ENCODE measurements at regions not wholly inside any gene's neighbourhood (a gene's known extent, or its start where the extent isn't known, plus 50 kb on each side); places are given as distances from the start of the nearest gene placed in this dataset.

DNA sequence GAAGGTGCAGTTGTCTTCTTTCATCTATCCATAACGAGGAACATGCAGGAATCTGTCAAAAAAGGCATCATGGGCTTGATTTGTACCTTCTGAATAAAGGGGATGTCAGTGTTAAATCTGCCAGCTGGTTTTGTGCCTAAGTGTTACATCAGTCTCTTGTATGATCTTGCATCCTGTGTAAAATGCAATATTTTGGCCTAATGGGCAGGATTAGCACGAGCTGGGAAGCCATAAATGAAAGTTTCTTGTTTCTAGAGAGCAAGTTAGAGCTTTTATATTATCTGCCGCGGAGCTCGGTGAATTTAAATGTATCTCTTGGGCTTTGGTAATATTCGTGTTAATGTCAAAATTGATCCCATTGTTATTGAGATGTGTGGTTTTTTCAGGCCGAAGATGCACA is 526.1 kb upstream of the WWC1 start:
- TF ChIP-seq, protein P1, sequence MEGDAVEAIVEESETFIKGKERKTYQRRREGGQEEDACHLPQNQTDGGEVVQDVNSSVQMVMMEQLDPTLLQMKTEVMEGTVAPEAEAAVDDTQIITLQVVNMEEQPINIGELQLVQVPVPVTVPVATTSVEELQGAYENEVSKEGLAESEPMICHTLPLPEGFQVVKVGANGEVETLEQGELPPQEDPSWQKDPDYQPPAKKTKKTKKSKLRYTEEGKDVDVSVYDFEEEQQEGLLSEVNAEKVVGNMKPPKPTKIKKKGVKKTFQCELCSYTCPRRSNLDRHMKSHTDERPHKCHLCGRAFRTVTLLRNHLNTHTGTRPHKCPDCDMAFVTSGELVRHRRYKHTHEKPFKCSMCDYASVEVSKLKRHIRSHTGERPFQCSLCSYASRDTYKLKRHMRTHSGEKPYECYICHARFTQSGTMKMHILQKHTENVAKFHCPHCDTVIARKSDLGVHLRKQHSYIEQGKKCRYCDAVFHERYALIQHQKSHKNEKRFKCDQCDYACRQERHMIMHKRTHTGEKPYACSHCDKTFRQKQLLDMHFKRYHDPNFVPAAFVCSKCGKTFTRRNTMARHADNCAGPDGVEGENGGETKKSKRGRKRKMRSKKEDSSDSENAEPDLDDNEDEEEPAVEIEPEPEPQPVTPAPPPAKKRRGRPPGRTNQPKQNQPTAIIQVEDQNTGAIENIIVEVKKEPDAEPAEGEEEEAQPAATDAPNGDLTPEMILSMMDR (IDR thresholded peaks at IDR 0.05; ENCODE audit: extremely low read depth, low read depth, low read length), result no peak
- H3K79me2 ChIP-seq (ENCODE audit: insufficient read depth, low read length), result no peaks in the 10 kb centered on the region
- H3K4me1 ChIP-seq (ENCODE audit: insufficient read depth, low read length), result peaks cover 28% of the 10 kb centered on the region
- no peaks in the 10 kb centered on the region for H3K36me3 ChIP-seq (ENCODE audit: insufficient read depth, low read length)
- no peak overlapping the region for H3K4me3 ChIP-seq (ENCODE audit: insufficient read depth, low read length)
- no peaks in the 10 kb centered on the region for H4K20me1 ChIP-seq (ENCODE audit: insufficient read depth, low read length)
- H2AFZ ChIP-seq (ENCODE audit: low read length), result no peak overlapping the region
- H3K9me3 ChIP-seq (ENCODE audit: low read depth, low read length), result no peaks in the 10 kb centered on the region
- H3K27ac ChIP-seq (ENCODE audit: low read depth, low read length), result no peak overlapping the region
- no peak overlapping the region for H3K4me2 ChIP-seq (ENCODE audit: insufficient read depth, low read length)
- no peaks in the 10 kb centered on the region for H3K27me3 ChIP-seq (ENCODE audit: insufficient read depth, low read length)
- no peak for DNase-seq (ENCODE audit: insufficient read length, low spot score, missing footprints)

DNA sequence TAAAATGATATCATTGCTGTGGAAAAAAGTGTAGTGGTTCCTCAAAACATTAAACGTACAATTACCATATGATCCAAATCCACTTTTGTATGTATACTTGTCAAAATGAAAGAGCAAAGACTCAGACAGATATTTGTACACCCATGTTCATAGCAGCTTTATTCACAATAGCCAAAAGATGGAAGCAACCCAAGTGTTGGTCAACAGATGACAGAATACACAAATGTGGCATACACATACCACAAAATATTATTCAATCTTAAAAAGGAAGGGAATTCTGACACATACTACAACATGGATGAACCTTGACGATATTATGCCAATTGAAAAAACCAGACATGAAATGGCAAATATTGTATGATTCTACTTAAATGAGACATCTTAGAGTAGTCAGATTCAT is 524.5 kb upstream of the WWC1 start:
- Histone ChIP-seq H3K27ac (ENCODE audit: low read depth, low read length) (no peak overlapping the region), H3K4me1 (ENCODE audit: insufficient read depth, low read length) (peaks cover 41% of the 10 kb centered on the region), H3K27me3 (ENCODE audit: insufficient read depth, low read length) (no peaks in the 10 kb centered on the region), H4K20me1 (ENCODE audit: insufficient read depth, low read length) (no peaks in the 10 kb centered on the region), H3K36me3 (ENCODE audit: insufficient read depth, low read length) (no peaks in the 10 kb centered on the region), H3K79me2 (ENCODE audit: insufficient read depth, low read length) (no peaks in the 10 kb centered on the region), H3K4me2 (ENCODE audit: insufficient read depth, low read length) (no peak overlapping the region), H2AFZ (ENCODE audit: low read length) (no peak overlapping the region), H3K9me3 (ENCODE audit: low read depth, low read length) (no peaks in the 10 kb centered on the region), H3K4me3 (ENCODE audit: insufficient read depth, low read length) (no peak overlapping the region)
- TF ChIP-seq, protein P1 (IDR thresholded peaks at IDR 0.05; ENCODE audit: extremely low read depth, low read depth, low read length), result no peak
- DNase-seq (ENCODE audit: insufficient read length, low spot score, missing footprints), result no peak

DNA sequence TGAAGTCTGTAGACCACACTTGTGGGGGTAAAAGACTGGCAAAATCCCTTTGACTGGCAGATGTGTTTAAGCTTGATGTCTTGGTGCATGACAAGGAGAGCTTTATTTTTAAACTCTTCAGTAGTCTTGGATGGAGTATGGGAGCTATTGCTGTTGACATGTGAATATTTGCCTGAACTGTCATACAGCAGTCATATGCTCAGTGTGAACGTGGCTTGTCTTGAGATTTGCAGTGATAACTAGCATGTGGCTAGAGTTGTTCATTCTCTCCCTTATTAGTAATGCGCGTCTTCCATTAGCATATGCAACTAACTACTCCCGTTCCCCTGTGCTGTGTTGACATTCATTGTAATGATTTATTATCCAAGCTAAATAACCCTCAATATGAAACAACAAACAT is 523.6 kb upstream of the WWC1 start:
- Histone ChIP-seq H3K36me3 (ENCODE audit: insufficient read depth, low read length) (no peaks in the 10 kb centered on the region), H4K20me1 (ENCODE audit: insufficient read depth, low read length) (no peaks in the 10 kb centered on the region), H3K4me1 (ENCODE audit: insufficient read depth, low read length) (peaks cover 41% of the 10 kb centered on the region), H3K79me2 (ENCODE audit: insufficient read depth, low read length) (no peaks in the 10 kb centered on the region), H3K27me3 (ENCODE audit: insufficient read depth, low read length) (no peaks in the 10 kb centered on the region), H2AFZ (ENCODE audit: low read length) (no peak overlapping the region), H3K4me3 (ENCODE audit: insufficient read depth, low read length) (no peak overlapping the region), H3K4me2 (ENCODE audit: insufficient read depth, low read length) (no peak overlapping the region), H3K9me3 (ENCODE audit: low read depth, low read length) (no peaks in the 10 kb centered on the region), H3K27ac (ENCODE audit: low read depth, low read length) (no peak overlapping the region)
- DNase-seq (ENCODE audit: insufficient read length, low spot score, missing footprints), result no peak
- TF ChIP-seq, protein P1 (IDR thresholded peaks at IDR 0.05; ENCODE audit: extremely low read depth, low read depth, low read length), result no peak

DNA sequence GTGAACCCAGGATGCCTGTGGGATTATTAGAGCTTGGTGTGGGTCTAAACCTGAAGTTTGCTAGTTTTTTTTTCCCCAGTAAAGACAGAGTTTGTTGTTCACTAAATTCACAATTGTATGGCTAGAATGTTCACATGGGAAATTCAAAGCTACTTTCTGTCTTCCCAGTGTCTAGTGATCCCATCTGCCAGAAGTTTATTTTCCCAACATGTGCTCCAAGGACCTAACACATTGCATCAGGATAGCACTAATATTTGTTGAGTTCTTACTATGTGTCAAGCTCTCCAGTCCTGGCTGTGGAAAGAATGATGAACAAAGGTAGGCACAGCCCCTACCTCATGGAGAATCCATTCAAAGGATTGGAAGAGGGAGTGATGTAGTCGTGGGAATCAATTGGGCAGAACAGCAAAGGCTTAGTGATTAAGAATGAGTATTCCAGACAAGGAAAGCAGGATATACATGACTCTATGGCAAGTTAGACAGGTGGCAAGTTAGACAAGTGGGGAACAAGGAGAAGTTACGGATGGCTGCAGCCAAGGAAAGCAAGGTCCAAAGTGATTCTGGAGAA is 521.5 kb upstream of the WWC1 start:
- no peak overlapping the region for H3K4me2 ChIP-seq (ENCODE audit: insufficient read depth, low read length)
- no peak overlapping the region for H2AFZ ChIP-seq (ENCODE audit: low read length)
- H3K9me3 ChIP-seq (ENCODE audit: low read depth, low read length), result no peaks in the 10 kb centered on the region
- H3K4me3 ChIP-seq (ENCODE audit: insufficient read depth, low read length), result no peak overlapping the region
- no peak for DNase-seq (ENCODE audit: insufficient read length, low spot score, missing footprints)
- no peaks in the 10 kb centered on the region for H3K36me3 ChIP-seq (ENCODE audit: insufficient read depth, low read length)
- H3K27me3 ChIP-seq (ENCODE audit: insufficient read depth, low read length), result no peaks in the 10 kb centered on the region
- H3K27ac ChIP-seq (ENCODE audit: low read depth, low read length), result peak overlapping the region; percentile 80
- TF ChIP-seq, protein P1 (IDR thresholded peaks at IDR 0.05; ENCODE audit: extremely low read depth, low read depth, low read length), result no peak
- no peaks in the 10 kb centered on the region for H4K20me1 ChIP-seq (ENCODE audit: insufficient read depth, low read length)
- peaks cover 22% of the 10 kb centered on the region for H3K4me1 ChIP-seq (ENCODE audit: insufficient read depth, low read length)
- H3K79me2 ChIP-seq (ENCODE audit: insufficient read depth, low read length), result no peaks in the 10 kb centered on the region
